PFSK-1 (cell line): ENCODE measurements at regions not wholly inside any gene's neighbourhood (a gene's known extent, or its start where the extent isn't known, plus 50 kb on each side); places are given as distances from the start of the nearest gene placed in this dataset.

Source experiments
- POLR2AphosphoS5 ChIP-seq: IDR thresholded peaks from 2 replicates; pipeline ENCODE4 v1.6.1; 2012; ENCODE audit warnings: low read depth, mild to moderate bottlenecking, control low read depth, low read length, moderate library complexity
- REST ChIP-seq, 2 experiments: IDR thresholded peaks; 2 replicates each; pipeline versions ENCODE4 v1.6.1 to v1.8.0; 2011 to 2012; ENCODE audit warnings: low read depth in 2 of 2, low read length in 2 of 2, control low read depth in 1 of 2, inconsistent platforms in 1 of 2, mild to moderate bottlenecking in 1 of 2, moderate library complexity in 1 of 2; ENCODE audit not compliant: insufficient read depth in 1 of 2
- SIN3A ChIP-seq: IDR thresholded peaks from 2 replicates; pipeline ENCODE4 v1.6.1; 2012; ENCODE audit warnings: mild to moderate bottlenecking, low read length, moderate library complexity, borderline replicate concordance; ENCODE audit not compliant: insufficient read depth
- TAF1 ChIP-seq: IDR thresholded peaks from 2 replicates; pipeline ENCODE4 v1.6.1; 2012; ENCODE audit warnings: low read length, control low read depth, borderline replicate concordance; ENCODE audit not compliant: insufficient read depth

- TF ChIP-seq POLR2AphosphoS5 (no peak), TAF1 (no peak), SIN3A (no peak), REST (IDR thresholded peaks at IDR 0.05; ENCODE audit: insufficient read depth in 1 of 2, low read depth in 2 of 2, low read length in 2 of 2) (no peak)
Observed at GRCh38 chr6:41418741-41419140, 83.3 kb downstream of the NCR2 start.
